GM21381 (cell line): ENCODE measurements at regions not wholly inside any gene's neighbourhood (a gene's known extent, or its start where the extent isn't known, plus 50 kb on each side); places are given as distances from the start of the nearest gene placed in this dataset.
"Not testable (repeated sequence)": the region's sequence is repeated elsewhere in the genome, so short reads cannot be mapped to it uniquely, and the experiment has no call there.

Experiments
- ATAC-seq: cut with Tn5 transposase; IDR thresholded peaks from one replicate; pipeline ENCODE4 v1.9.1; 2021; ENCODE audit warnings: mild to moderate bottlenecking, moderate library complexity; ENCODE audit not compliant: unreplicated experiment

GRCh38 chr1:228846952-228847351, 111.7 kb downstream of the RHOU start:
- no peak for ATAC-seq

GRCh38 chr1:228847451-228847850, 112.2 kb downstream of the RHOU start:
- not testable (repeated sequence) for ATAC-seq

DNA sequence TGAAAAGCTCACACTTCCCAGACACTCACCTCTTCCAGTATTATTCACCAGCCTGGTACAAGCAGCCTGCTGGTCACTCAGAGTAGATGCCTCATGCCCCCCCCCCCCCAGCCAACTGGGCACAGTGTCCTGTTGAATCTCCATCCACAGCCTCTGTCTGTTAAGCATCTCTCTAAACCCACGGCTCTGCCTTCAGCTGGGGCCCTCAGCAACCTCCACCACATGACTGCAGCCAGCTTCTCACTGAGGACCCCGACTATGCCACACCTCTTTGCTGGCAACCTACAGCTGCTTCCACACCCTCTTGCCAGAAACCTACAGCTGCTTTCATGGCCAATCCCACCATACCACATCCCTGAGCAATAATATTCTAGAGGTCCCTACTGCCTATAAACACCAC, 113.1 kb downstream of the RHOU start:
- ATAC-seq: no peak

- ATAC-seq: peak; percentile 80
Measured at GRCh38 chr1:228849011-228849541, 113.8 kb downstream of the RHOU start.

DNA sequence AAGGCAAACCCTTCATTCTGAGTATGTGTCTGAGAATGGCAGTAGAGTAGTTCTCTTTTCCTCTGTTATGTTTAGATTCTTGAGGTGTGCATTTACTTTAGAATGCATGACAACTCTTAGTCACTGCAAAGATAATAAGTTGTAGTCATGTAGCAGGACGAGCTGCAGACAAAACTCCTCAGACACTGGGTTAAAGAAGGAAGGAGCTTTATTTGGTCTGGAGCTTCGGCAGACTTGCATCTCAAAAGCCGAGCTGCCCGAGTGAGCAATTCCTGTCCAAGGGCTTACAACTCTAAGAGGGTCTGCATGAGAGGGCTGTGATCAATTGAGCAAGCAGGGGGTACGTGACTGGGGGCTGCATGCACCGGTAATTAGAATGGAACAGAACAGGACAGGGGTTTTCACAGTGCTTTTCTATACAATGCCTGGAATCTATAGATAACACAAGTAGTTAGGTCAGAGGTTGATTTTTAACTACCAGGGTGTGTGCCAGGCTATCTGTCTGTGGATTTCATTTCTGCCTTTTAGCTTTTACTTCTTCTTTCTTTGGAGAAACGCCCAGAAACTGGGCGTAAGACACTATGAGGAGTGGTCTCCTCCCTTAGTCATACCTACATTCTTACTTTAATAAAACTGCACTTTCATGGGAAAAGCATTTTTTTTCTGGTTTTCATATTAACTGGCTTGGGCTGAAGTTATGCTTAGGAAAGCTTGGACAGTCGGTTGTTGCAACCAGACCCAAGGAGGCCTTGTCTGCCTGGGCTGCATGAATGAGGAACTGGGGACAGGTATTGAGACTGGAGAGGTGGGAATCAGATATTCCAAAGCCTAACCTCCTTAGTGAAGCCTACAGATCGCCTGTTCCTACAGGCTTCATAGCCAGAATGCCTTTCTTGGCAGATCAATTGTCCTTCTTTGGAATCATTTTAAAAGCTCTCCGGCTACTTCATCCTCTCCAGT, 115.1 kb downstream of the RHOU start:
- peak; percentile 31 for ATAC-seq

DNA sequence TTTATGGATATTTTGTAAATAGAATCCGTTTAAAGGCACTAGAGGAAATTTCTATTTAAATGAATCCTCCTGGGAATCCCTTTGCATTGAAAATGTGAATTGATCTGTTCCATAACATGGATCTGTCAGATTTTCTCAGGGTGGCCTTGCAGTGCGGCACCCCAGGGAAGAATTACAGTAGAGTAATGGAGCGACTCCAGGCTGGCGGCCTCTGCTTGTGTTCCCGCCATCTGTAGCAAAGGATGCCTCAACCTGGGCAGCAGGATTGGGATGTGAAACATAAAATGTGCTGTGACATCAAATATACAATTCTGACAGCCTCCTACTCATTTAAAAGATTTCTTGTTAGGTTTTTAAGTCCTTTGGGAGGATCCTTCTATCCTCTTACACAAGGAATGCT, 115.9 kb downstream of the RHOU start:
- ATAC-seq: no peak

DNA sequence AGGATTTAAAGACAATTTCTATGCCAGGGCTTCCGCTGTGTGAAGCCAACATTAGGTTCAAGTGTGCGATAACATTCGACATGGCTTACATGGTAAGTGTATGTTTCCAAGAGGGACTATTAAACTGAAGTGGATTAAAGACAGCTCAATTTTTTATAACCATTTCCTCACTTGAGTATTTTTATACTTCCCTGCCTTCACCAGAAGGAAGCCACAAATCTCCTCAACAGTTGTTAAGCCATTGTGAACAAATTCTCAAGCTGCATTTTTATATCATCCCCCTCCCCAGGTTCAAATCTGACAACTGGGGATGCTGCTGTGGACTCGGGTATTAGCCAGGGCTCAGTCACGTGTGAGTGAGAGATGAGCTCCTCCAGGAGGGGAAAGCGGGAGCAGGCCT, 116.3 kb downstream of the RHOU start:
- no peak for ATAC-seq

DNA sequence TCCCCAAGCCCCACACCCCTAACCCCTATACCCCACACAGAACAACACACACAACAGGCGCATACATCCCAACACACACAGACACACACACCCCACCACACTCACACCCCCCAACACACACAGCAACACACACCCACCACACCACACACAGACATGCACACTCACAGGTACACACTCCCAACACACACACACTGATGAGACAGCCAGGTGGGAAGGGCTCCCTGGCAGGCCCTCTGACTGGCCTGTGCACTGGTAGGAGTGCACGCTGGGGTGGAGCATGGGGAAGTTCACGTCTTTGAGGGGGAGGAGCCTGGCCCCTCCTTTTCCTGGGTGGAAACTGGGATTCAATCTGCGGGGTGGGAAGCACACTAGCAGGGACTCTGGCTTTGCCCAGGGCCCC, 116.7 kb downstream of the RHOU start:
- no peak for ATAC-seq

DNA sequence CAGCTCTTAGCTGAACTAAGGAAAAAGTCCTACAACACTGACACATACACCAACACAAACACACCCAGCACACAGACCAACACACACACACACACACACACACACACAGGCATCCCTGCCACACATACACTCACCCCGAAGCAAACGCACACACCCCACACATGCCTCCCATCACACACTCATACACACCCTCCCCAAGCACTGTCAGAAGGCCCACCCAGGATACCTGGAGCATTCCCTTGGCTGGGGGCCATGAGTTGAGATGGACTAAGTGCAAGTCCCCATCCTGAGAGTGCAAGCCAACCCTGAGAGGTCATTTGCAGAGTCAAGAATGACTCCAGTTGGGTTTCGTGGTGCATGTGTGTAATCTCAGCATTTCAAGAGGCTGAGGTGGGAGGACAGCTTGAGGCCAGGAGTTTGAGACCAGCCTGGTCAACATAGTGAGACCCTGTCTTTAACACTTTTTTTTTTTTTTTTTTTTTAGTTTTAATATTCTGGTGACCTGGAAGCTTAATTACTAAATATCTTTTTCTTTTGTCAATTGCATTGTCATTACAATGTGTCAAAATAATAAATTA, 117.3 kb downstream of the RHOU start:
- no peak for ATAC-seq

- ATAC-seq: no peak
Measured at GRCh38 chr1:228853191-228853590, 117.9 kb downstream of the RHOU start.

- no peak for ATAC-seq
Measured at GRCh38 chr1:228853637-228854036, 118.4 kb downstream of the RHOU start.

GRCh38 chr1:228854907-228855306, 119.6 kb downstream of the RHOU start:
- ATAC-seq: no peak

DNA sequence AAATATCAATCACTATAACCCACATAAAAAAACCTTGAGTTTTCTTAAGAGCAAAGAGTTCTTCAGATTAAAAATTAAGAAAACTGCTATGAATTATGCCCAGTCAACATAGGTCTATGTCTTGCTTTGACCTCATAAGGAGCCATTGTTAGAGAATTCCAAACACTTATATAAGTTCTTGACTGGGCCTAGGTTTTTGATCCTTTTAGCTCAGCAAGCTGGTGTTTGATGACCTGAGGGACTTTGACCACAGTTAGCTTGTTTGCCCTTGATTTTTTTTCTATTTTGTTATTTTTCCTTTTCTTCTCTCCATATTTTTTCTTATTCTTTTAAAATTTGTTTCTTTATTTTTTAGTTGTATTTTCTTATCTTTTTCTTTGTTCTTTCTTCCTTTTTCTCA, 122.3 kb downstream of the RHOU start:
- ATAC-seq: no peak

DNA sequence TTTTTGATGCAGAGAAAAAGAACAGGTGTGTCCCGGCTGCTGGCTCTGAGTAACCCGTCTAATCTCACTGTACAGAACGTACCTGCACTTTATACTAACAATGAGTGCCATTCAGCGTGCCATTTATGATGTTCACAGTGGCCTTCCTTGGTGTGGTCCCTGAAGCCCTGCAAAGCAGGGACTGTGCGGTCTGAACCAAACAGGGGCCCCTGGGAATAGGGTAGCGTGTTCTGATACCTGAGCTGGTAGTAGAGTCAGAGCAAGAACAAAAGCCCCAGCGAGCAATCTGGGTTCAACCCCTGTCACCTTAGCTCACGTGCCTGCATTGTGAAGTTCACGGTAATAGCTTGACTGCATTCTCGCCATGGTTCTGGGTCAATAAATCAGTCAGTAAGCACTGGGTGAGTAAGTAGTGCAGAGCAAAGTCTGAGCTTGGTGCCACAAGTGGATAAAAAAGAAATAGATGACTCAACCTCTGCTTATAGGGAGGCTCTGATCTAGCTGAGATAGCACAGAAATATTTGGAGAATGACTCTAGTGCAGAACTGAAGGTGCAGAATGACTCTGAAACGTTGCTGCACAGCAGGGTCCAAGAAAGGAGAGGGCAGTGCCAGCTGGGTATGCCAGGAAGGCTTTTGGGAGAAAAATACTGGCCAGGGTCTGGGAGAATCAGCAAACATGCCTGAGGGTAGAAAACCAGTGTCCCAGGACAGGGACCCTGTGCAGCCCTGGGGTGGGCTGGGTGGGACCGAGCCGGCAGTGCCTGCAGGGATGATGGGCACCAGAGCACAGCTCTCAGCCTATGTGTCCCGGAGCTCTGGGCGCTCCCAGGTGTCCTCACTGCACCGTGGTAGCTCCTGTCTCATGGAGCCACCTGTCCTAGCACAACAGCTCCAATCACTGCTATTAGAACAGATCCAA, 125.9 kb downstream of the RHOU start:
- no peak for ATAC-seq

DNA sequence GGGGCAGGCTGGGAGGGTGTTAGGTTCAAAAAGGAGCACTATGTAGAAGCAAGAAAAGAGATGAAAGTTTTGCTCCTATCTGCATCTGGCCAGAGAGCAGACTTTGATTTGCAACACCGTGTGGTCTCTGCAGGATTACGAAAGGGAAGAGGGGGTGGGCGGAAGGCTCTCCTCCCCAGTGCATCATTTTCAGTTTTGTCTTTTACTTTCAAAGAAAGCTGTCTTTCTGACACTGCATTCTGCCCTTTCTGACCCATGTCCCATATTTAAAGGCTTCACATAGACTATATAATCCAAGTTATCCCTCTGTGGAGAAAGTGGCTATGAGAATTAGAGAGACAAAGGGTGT, 126.5 kb downstream of the RHOU start:
- ATAC-seq: no peak

- no peak for ATAC-seq
Measured at GRCh38 chr1:228862542-228863505, 127.5 kb downstream of the RHOU start.

DNA sequence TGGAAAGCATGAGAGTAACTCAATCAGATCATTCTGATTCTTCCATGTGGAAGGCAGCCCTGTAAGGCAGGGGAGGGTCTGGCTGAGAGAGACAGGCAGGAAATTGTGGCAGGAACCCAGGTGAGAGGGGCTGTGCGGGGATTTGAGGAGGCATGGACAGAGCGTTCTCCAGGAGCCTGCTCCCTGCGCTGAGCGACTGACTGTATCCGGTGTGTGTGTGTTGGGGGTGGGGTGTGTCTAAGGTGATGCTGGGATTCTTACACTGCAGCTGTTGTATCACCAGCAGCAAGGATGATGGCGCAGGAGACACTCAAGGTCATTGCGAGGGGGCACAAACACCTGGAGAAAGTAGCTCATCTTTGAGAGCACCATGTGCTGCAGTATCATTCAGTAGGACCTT, 128.5 kb downstream of the RHOU start:
- ATAC-seq: no peak

DNA sequence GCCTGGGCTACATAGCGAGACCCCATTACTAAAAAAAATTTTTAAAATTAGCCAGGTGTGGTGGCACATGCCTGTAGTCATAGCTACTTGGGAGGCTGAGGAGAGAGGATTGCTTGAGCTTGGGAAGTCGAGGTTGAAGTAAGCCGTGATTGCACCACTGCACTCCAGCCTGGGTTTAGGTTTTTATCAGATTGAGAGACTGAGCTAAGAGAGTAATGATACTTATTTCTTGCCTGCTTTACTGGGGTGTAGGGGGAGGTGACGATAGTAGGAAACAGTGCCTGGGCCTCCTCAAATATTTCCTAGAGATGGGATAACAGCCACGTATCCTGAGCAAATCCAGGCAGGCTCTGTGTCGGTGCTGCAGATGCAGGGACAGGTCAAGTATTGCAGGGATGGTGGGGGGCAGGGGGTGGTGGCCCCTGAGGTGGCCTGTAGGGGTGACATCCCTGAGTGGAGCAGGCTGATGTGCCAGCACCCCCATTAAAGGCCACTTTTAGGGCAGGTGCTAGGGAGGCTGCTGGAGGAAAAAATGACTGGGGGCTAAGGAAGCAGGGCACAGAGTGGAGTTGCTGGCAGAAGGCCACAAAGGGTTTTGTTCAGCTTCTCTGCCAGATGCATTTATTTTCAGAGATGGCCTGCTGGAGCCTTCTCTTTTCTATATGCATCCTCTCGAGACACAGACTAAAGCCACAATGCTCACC, 130.5 kb downstream of the RHOU start:
- no peak for ATAC-seq

GRCh38 chr1:228866468-228866867, 131.2 kb downstream of the RHOU start:
- ATAC-seq: no peak
